Mesothelial cell of epicardium (in vitro differentiated cells): ENCODE measurements at regions not wholly inside any gene's neighbourhood (a gene's known extent, or its start where the extent isn't known, plus 50 kb on each side); places are given as distances from the start of the nearest gene placed in this dataset.
A peak's percentile ranks its signal among the peaks of the same experiment; 100 is the strongest.

Experiments used
- DNase-seq, 2 experiments: peaks; one replicate each; pipeline ENCODE4 v3.0.0; 2021; ENCODE audit warnings: low spot score in 2 of 2; ENCODE audit not compliant: unreplicated experiment in 2 of 2
- H3K27ac Mint-ChIP-seq: 2 replicates; pipeline ENCODE4 v1.8.0; 2021; ENCODE audit warnings: mixed read lengths
- H3K27me3 Mint-ChIP-seq: 2 replicates; pipeline ENCODE4 v1.8.0; 2021; ENCODE audit warnings: low read depth, mixed read lengths
- H3K36me3 Mint-ChIP-seq: 2 replicates; pipeline ENCODE4 v1.8.0; 2021; ENCODE audit warnings: mixed read lengths
- H3K4me1 Mint-ChIP-seq: 2 replicates; pipeline ENCODE4 v1.8.0; 2021; ENCODE audit warnings: mixed read lengths
- H3K4me3 Mint-ChIP-seq: 2 replicates; pipeline ENCODE4 v1.8.0; 2021; ENCODE audit warnings: mild to moderate bottlenecking, moderate library complexity, mixed read lengths
- H3K9me3 Mint-ChIP-seq: 2 replicates; pipeline ENCODE4 v1.8.0; 2021; ENCODE audit warnings: mixed read lengths
- TF ChIP-seq, protein P1 (sequence below): fragments of 200-600 bp; sonication (generic); IDR thresholded peaks from one replicate; pipeline ENCODE4 v1.5.0; 2021; ENCODE audit warnings: antibody characterized with exemption; ENCODE audit not compliant: unreplicated experiment

DNA sequence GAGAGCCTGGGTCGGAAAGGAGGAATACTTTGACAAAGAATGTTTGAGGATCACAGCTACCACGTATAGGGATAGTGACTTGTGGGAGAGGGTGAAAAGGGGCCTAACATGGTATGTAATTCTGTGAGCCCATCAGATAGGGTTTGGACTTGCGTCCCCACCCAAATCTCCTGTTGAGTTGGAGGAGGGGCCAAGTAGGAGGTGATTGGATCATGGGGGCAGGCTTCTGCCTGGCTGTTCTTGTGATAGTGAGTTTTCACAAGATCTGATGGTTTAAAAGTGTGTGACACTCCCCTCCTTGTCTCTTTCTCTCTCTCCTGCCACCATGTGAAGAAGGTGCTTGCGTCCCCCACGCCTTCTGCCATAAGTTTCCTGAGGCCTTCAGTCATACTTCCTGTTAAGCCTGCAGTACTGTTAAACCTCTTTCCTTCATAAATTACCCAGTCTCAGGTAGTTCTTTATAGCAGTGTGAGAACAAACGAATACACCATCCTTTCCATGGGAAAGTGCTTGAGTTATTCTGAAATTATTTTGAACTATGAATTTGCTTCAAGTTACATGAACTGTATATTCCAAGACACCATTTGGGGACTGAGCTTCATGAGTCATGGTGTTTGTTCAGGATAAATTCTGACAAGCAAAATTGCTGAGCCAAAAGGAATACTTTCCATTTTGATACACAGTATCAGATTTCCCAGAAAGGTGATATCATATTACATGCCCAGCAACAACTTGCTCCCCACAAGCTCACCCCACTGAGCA lies 68.8 kb upstream of the SSBP2 start:
- Mint-ChIP-seq H3K27ac (peak overlapping the region; percentile 79), H3K27me3 (no peaks in the 10 kb centered on the region)

DNA sequence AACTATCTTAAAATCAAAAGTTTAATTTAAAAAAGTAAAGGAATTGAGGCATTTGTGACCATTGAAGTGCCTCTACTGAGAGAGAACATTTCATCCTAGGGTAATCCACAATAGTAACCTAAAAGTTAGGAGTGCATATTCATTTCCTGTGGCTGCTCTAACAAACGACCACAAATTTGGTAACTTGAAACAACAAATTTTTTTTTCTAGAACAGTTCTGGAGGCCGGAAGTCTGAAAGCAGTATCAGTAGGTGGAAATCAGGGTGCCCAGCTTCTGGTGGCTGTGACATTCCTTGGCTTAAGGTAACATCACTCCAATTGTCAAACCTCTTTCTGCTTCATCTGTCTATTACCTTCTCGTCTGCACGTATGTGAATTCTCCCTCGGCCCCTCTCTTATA lies 67.1 kb upstream of the SSBP2 start:
- no peaks in the 10 kb centered on the region for H3K27me3 Mint-ChIP-seq
- TF ChIP-seq, protein P1, sequence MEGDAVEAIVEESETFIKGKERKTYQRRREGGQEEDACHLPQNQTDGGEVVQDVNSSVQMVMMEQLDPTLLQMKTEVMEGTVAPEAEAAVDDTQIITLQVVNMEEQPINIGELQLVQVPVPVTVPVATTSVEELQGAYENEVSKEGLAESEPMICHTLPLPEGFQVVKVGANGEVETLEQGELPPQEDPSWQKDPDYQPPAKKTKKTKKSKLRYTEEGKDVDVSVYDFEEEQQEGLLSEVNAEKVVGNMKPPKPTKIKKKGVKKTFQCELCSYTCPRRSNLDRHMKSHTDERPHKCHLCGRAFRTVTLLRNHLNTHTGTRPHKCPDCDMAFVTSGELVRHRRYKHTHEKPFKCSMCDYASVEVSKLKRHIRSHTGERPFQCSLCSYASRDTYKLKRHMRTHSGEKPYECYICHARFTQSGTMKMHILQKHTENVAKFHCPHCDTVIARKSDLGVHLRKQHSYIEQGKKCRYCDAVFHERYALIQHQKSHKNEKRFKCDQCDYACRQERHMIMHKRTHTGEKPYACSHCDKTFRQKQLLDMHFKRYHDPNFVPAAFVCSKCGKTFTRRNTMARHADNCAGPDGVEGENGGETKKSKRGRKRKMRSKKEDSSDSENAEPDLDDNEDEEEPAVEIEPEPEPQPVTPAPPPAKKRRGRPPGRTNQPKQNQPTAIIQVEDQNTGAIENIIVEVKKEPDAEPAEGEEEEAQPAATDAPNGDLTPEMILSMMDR, result no peak
- H3K9me3 Mint-ChIP-seq, result no peaks in the 10 kb centered on the region
- H3K27ac Mint-ChIP-seq, result no peak overlapping the region
- H3K4me1 Mint-ChIP-seq, result peaks cover 18% of the 10 kb centered on the region
- H3K36me3 Mint-ChIP-seq, result no peaks in the 10 kb centered on the region
- DNase-seq, result no peak
- no peak overlapping the region for H3K4me3 Mint-ChIP-seq

More for the DNA sequence above, 68.8 kb upstream of the SSBP2 start:
- no peak for DNase-seq
- TF ChIP-seq, protein P1, result no peak
- H3K4me3 Mint-ChIP-seq, result no peak overlapping the region
- no peaks in the 10 kb centered on the region for H3K9me3 Mint-ChIP-seq
- H3K4me1 Mint-ChIP-seq, result peaks cover 16% of the 10 kb centered on the region
- H3K36me3 Mint-ChIP-seq, result no peaks in the 10 kb centered on the region

DNA sequence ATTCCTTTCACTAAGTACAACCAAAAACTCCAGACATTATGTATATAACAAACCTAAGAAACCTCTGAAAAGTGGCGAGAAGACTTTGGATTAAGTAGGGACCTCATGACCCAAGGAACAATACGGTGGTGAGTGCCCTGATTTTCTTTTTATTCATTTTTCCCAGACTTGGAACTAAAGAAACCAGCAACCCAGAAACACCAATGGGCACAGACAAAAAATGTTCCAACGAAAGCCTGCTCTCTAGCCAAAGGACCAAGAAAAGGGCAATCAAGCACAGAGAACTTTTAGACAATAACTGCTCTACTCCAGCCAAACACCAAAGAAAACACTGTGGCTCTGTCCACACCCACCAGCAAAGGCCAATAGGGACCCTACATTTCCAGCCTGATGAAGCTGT lies 66.2 kb upstream of the SSBP2 start:
- Mint-ChIP-seq H3K9me3 (no peaks in the 10 kb centered on the region), H3K4me1 (peaks cover 18% of the 10 kb centered on the region), H3K4me3 (no peak overlapping the region), H3K27ac (no peak overlapping the region), H3K27me3 (no peaks in the 10 kb centered on the region), H3K36me3 (no peaks in the 10 kb centered on the region)
- TF ChIP-seq, protein P1, result no peak
- DNase-seq, result no peak

DNA sequence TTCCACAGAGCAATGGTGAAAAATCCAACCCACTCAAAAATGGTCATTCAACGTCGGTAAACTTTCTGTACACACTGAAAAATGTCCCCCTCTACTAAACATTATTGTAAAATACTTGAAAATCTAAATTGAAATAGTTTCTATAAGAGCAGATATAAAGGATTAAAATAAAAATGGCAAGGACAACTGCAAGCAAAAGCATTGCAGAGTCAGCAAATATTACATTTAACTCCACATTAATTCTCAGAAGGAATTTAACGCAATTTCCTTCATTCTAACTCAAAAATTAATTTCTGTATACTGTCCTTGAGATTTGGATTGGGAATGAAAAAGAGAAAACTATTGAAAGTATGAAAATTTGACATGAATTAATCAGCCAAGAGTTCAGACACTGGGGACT lies 64.4 kb upstream of the SSBP2 start:
- H3K4me1 Mint-ChIP-seq, result peaks cover 16% of the 10 kb centered on the region
- H3K4me3 Mint-ChIP-seq, result no peak overlapping the region
- TF ChIP-seq, protein P1, result no peak
- no peaks in the 10 kb centered on the region for H3K36me3 Mint-ChIP-seq
- H3K27me3 Mint-ChIP-seq, result no peaks in the 10 kb centered on the region
- H3K27ac Mint-ChIP-seq, result no peak overlapping the region
- no peaks in the 10 kb centered on the region for H3K9me3 Mint-ChIP-seq
- DNase-seq, result no peak

DNA sequence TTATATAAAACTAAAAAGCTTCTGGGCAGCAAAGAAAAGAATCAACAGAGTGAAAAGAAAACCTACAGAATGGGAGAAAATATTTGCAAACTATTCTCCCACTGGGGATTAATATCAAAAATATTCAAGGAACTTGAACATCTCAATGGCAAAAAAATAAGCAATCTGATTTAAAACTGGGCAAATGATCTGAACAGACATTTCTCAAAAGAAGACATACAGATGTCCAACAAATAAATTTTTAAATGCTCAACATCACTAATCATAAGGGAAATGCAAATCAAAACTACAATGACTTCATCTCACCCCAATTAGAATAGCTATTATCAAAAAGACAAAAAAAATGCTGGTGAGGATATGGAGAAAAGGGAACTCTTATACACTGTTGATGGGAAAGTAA lies 57.2 kb upstream of the SSBP2 start:
- peaks cover 35% of the 10 kb centered on the region for H3K9me3 Mint-ChIP-seq
- no peaks in the 10 kb centered on the region for H3K4me1 Mint-ChIP-seq
- H3K27ac Mint-ChIP-seq, result no peak overlapping the region
- H3K36me3 Mint-ChIP-seq, result peaks cover 9% of the 10 kb centered on the region
- TF ChIP-seq, protein P1, result no peak
- no peak for DNase-seq
- no peaks in the 10 kb centered on the region for H3K27me3 Mint-ChIP-seq
- no peak overlapping the region for H3K4me3 Mint-ChIP-seq
